CD8-positive, alpha-beta memory T cell (primary cell): ENCODE measurements at regions not wholly inside any gene's neighbourhood (a gene's known extent, or its start where the extent isn't known, plus 50 kb on each side); places are given as distances from the start of the nearest gene placed in this dataset.

Experiments
- CTCF ChIA-PET: fragments of 350-600 bp; sonication (Branson Sonifier 250); formaldehyde crosslinking; loops from one replicate; lab custom pipeline; 2021; ENCODE audit warnings: antibody characterized with exemption; lab: Charles Lee
- POLR2A ChIA-PET: fragments of 350-600 bp; sonication (Branson Sonifier 250); formaldehyde crosslinking; loops from one replicate; lab custom pipeline; 2021; ENCODE audit warnings: antibody characterized with exemption; lab: Charles Lee
- DNase-seq, 5 donors: peaks; one replicate each; pipeline versions ENCODE4 v3.0.0 to v3.0.0-alpha.2; 2020 to 2022; ENCODE audit warnings: mixed read lengths in 1 of 5
- H3K27ac ChIP-seq: one replicate; pipeline ENCODE4 v1.7.0; 2013; ENCODE audit warnings: low read depth, mild to moderate bottlenecking, low read length, moderate library complexity
- H3K27me3 ChIP-seq: 2 replicates; pipeline ENCODE4 v1.7.0; 2013; ENCODE audit warnings: low read length, mild to moderate bottlenecking; ENCODE audit not compliant: insufficient read depth, poor library complexity, severe bottlenecking
- H3K36me3 ChIP-seq: 2 replicates; pipeline ENCODE4 v1.7.0; 2013; ENCODE audit warnings: mild to moderate bottlenecking, low read length, moderate library complexity; ENCODE audit not compliant: insufficient read depth
- H3K4me1 ChIP-seq: 2 replicates; pipeline ENCODE4 v1.7.0; 2013; ENCODE audit warnings: mild to moderate bottlenecking, low read length, moderate library complexity; ENCODE audit not compliant: insufficient read depth
- H3K4me3 ChIP-seq: 2 replicates; pipeline ENCODE4 v1.7.0; 2013; ENCODE audit warnings: mild to moderate bottlenecking, low read length
- H3K9me3 ChIP-seq: 2 replicates; pipeline ENCODE4 v1.7.0; 2013; ENCODE audit warnings: mild to moderate bottlenecking, low read length
- H3K27ac Mint-ChIP-seq, 8 donors: one replicate each; pipeline ENCODE4 v1.8.0; 2020 to 2021; ENCODE audit warnings: mixed read lengths in 8 of 8, mild to moderate bottlenecking in 6 of 8, inconsistent platforms in 3 of 8, moderate library complexity in 3 of 8
- H3K27me3 Mint-ChIP-seq, 2 donors: one replicate each; pipeline ENCODE4 v1.8.0; 2020 to 2021; ENCODE audit warnings: mixed read lengths in 2 of 2, mild to moderate bottlenecking in 1 of 2, moderate library complexity in 1 of 2
- H3K36me3 Mint-ChIP-seq, 3 donors: one replicate each; pipeline ENCODE4 v1.8.0; 2020 to 2021; ENCODE audit warnings: mixed read lengths in 3 of 3, inconsistent platforms in 1 of 3, mild to moderate bottlenecking in 1 of 3
- H3K4me1 Mint-ChIP-seq, 3 donors: one replicate each; pipeline ENCODE4 v1.8.0; 2020 to 2021; ENCODE audit warnings: mixed read lengths in 3 of 3, inconsistent platforms in 1 of 3, mild to moderate bottlenecking in 1 of 3
- H3K4me3 Mint-ChIP-seq, 7 donors: one replicate each; pipeline ENCODE4 v1.8.0; 2020 to 2021; ENCODE audit warnings: mixed read lengths in 7 of 7, mild to moderate bottlenecking in 6 of 7, moderate library complexity in 4 of 7, inconsistent platforms in 2 of 7
- H3K9me3 Mint-ChIP-seq, 5 donors: one replicate each; pipeline ENCODE4 v1.8.0; 2020 to 2022; ENCODE audit warnings: mixed read lengths in 5 of 5, mild to moderate bottlenecking in 3 of 5, moderate library complexity in 2 of 5, inconsistent platforms in 1 of 5

- Mint-ChIP-seq H3K27me3 (peaks cover 2 to 5% of the 10 kb centered on the region in 2 donors), H3K4me3 (no peak overlapping the region), H3K9me3 (peaks cover 0 to 3% (median 0%) of the 10 kb centered on the region in 5 donors), H3K27ac (no peak overlapping the region), H3K36me3 (no peaks in the 10 kb centered on the region), H3K4me1 (no peaks in the 10 kb centered on the region)
- Histone ChIP-seq H3K9me3 (no peaks in the 10 kb centered on the region), H3K27me3 (no peaks in the 10 kb centered on the region), H3K4me1 (no peaks in the 10 kb centered on the region), H3K36me3 (no peaks in the 10 kb centered on the region), H3K27ac (no peak overlapping the region), H3K4me3 (no peak overlapping the region)
- no peak for DNase-seq
- POLR2A ChIA-PET, result no interaction called here
- CTCF ChIA-PET, result no interaction called here
Observed at GRCh38 chr4:155570661-155571060, 96.0 kb upstream of the GUCY1A1 start.

GRCh38 chr4:155569960-155570515 lies 96.6 kb upstream of the GUCY1A1 start:
- Mint-ChIP-seq H3K9me3 (peaks cover 0 to 3% (median 0%) of the 10 kb centered on the region in 5 donors), H3K36me3 (no peaks in the 10 kb centered on the region), H3K4me1 (no peaks in the 10 kb centered on the region), H3K27me3 (peaks cover 2 to 5% of the 10 kb centered on the region in 2 donors), H3K4me3 (no peak overlapping the region), H3K27ac (no peak overlapping the region)
- H3K36me3 ChIP-seq, result no peaks in the 10 kb centered on the region
- no peaks in the 10 kb centered on the region for H3K9me3 ChIP-seq
- no peak for DNase-seq
- no peak overlapping the region for H3K4me3 ChIP-seq
- H3K27ac ChIP-seq, result no peak overlapping the region
- ChIA-PET CTCF (no interaction called here), POLR2A (no interaction called here)
- H3K27me3 ChIP-seq, result no peaks in the 10 kb centered on the region
- no peaks in the 10 kb centered on the region for H3K4me1 ChIP-seq

- Mint-ChIP-seq H3K4me1 (no peaks in the 10 kb centered on the region), H3K27me3 (peaks cover 2 to 5% of the 10 kb centered on the region in 2 donors), H3K4me3 (no peak overlapping the region), H3K36me3 (no peaks in the 10 kb centered on the region), H3K9me3 (peaks cover 0 to 3% (median 0%) of the 10 kb centered on the region in 5 donors), H3K27ac (no peak overlapping the region)
- Histone ChIP-seq H3K4me3 (no peak overlapping the region), H3K27me3 (no peaks in the 10 kb centered on the region), H3K9me3 (no peaks in the 10 kb centered on the region), H3K4me1 (no peaks in the 10 kb centered on the region), H3K36me3 (no peaks in the 10 kb centered on the region), H3K27ac (no peak overlapping the region)
- DNase-seq, result no peak
- POLR2A ChIA-PET, result no interaction called here
- CTCF ChIA-PET, result no interaction called here
Observed at GRCh38 chr4:155569471-155569870, 97.2 kb upstream of the GUCY1A1 start.

- no peaks in the 10 kb centered on the region for H3K36me3 ChIP-seq
Observed at GRCh38 chr4:155568641-155569220, 97.9 kb upstream of the GUCY1A1 start.

GRCh38 chr4:155566354-155566753 lies 100.3 kb upstream of the GUCY1A1 start:
- no peak overlapping the region for H3K4me3 ChIP-seq
- H3K9me3 ChIP-seq, result no peaks in the 10 kb centered on the region
- Mint-ChIP-seq H3K36me3 (no peaks in the 10 kb centered on the region), H3K27me3 (peaks cover 2 to 5% of the 10 kb centered on the region in 2 donors), H3K27ac (no peak overlapping the region), H3K4me1 (no peaks in the 10 kb centered on the region), H3K4me3 (no peak overlapping the region), H3K9me3 (peaks cover 0 to 2% (median 0%) of the 10 kb centered on the region in 5 donors)
- H3K4me1 ChIP-seq, result no peaks in the 10 kb centered on the region
- ChIA-PET POLR2A (no interaction called here), CTCF (no interaction called here)
- H3K27me3 ChIP-seq, result no peaks in the 10 kb centered on the region
- no peak overlapping the region for H3K27ac ChIP-seq
- no peak for DNase-seq
- no peaks in the 10 kb centered on the region for H3K36me3 ChIP-seq

More at GRCh38 chr4:155568641-155569220, 97.9 kb upstream of the GUCY1A1 start:
- no peak overlapping the region for H3K4me3 ChIP-seq
- DNase-seq, result no peak
- no peaks in the 10 kb centered on the region for H3K36me3 Mint-ChIP-seq
- no peak overlapping the region for H3K27ac ChIP-seq
- no peaks in the 10 kb centered on the region for H3K27me3 ChIP-seq
- H3K9me3 Mint-ChIP-seq, result peaks cover 0 to 3% (median 0%) of the 10 kb centered on the region in 5 donors
- no peak overlapping the region for H3K27ac Mint-ChIP-seq
- ChIA-PET POLR2A (no interaction called here), CTCF (no interaction called here)
- H3K9me3 ChIP-seq, result no peaks in the 10 kb centered on the region
- no peaks in the 10 kb centered on the region for H3K4me1 Mint-ChIP-seq
- H3K27me3 Mint-ChIP-seq, result peaks cover 0 to 5% of the 10 kb centered on the region in 2 donors
- H3K4me1 ChIP-seq, result no peaks in the 10 kb centered on the region
- H3K4me3 Mint-ChIP-seq, result no peak overlapping the region

GRCh38 chr4:155565776-155566175 lies 100.9 kb upstream of the GUCY1A1 start:
- Mint-ChIP-seq H3K27ac (no peak overlapping the region), H3K4me3 (no peak overlapping the region), H3K4me1 (no peaks in the 10 kb centered on the region), H3K9me3 (peaks cover 0 to 2% (median 0%) of the 10 kb centered on the region in 5 donors), H3K27me3 (peaks cover 2 to 5% of the 10 kb centered on the region in 2 donors), H3K36me3 (no peaks in the 10 kb centered on the region)
- POLR2A ChIA-PET, result no interaction called here
- no peaks in the 10 kb centered on the region for H3K36me3 ChIP-seq
- no peak overlapping the region for H3K27ac ChIP-seq
- H3K4me3 ChIP-seq, result no peak overlapping the region
- DNase-seq, result no peak
- CTCF ChIA-PET, result no interaction called here
- no peaks in the 10 kb centered on the region for H3K9me3 ChIP-seq
- H3K4me1 ChIP-seq, result no peaks in the 10 kb centered on the region
- H3K27me3 ChIP-seq, result no peaks in the 10 kb centered on the region

GRCh38 chr4:155565330-155565729 lies 101.3 kb upstream of the GUCY1A1 start:
- Histone ChIP-seq H3K4me1 (no peaks in the 10 kb centered on the region), H3K4me3 (no peak overlapping the region), H3K9me3 (no peaks in the 10 kb centered on the region), H3K27me3 (no peaks in the 10 kb centered on the region), H3K36me3 (no peaks in the 10 kb centered on the region), H3K27ac (no peak overlapping the region)
- POLR2A ChIA-PET, result interaction anchor here (0.6 kb wide), 1 partner anchor 137 kb away, joined by 4 read pairs; no protein-coding TSS in a partner anchor
- Mint-ChIP-seq H3K27ac (no peak overlapping the region), H3K4me3 (no peak overlapping the region), H3K27me3 (peaks cover 2 to 3% of the 10 kb centered on the region in 2 donors), H3K9me3 (peaks cover 0 to 2% (median 0%) of the 10 kb centered on the region in 5 donors), H3K36me3 (no peaks in the 10 kb centered on the region), H3K4me1 (no peaks in the 10 kb centered on the region)
- no peak for DNase-seq
- CTCF ChIA-PET, result no interaction called here

- CTCF ChIA-PET, result no interaction called here
Observed at GRCh38 chr4:155564880-155565279, 101.8 kb upstream of the GUCY1A1 start.

More at GRCh38 chr4:155564880-155565279, 101.8 kb upstream of the GUCY1A1 start:
- no peaks in the 10 kb centered on the region for H3K9me3 ChIP-seq
- no peak for DNase-seq
- no peak overlapping the region for H3K4me3 Mint-ChIP-seq
- H3K4me3 ChIP-seq, result no peak overlapping the region
- H3K36me3 ChIP-seq, result no peaks in the 10 kb centered on the region
- H3K4me1 Mint-ChIP-seq, result no peaks in the 10 kb centered on the region
- POLR2A ChIA-PET, result interaction anchor here (0.6 kb wide), 1 partner anchor 137 kb away, joined by 4 read pairs; no protein-coding TSS in a partner anchor
- no peaks in the 10 kb centered on the region for H3K4me1 ChIP-seq
- H3K36me3 Mint-ChIP-seq, result no peaks in the 10 kb centered on the region
- no peak overlapping the region for H3K27ac Mint-ChIP-seq
- peaks cover 0 to 2% (median 0%) of the 10 kb centered on the region in 5 donors for H3K9me3 Mint-ChIP-seq
- no peaks in the 10 kb centered on the region for H3K27me3 ChIP-seq
- H3K27me3 Mint-ChIP-seq, result peaks cover 0 to 2% of the 10 kb centered on the region in 2 donors
- H3K27ac ChIP-seq, result no peak overlapping the region
